ENCODE measurements at regions not wholly inside any gene's neighbourhood (a gene's known extent, or its start where the extent isn't known, plus 50 kb on each side); places are given as distances from the start of the nearest gene placed in this dataset.

DNA sequence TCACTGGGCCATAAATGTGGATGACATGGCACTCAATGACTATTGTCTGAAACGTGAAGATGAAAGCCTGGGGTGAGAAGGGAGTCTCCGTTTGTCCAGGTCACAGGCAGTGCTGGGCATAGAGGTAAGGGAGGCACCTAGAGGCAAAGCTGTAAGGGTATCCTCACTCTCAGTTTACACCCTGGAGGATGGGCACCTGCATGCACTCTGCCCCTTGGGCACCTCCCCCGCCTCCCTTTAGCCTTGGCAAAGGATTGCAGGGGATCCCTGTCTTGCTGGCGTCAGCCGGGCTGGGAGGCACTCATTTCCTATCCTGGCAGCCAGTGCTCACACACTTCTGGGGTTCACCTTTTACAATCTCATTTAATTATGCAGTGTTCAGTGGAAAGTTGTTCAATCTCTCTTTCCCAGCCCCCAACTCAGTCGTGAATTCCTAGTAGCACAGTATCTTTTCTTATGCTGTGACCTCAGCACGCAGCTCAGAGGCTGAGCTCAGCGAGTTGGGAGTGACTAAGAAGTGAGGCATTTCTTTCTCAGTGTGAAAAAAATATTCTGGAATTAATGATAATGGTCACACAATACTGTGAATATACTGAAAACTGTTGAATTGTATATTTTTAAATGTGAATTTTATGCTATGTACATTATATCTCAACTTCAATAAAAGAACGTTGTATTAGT lies 866.6 kb downstream of the BRD1 start:
- Histone ChIP-seq H2BK20ac (ENCODE audit: low read depth, low read length) (no peak overlapping the region), H3K4me2 (ENCODE audit: low read depth, low read length) (no peak overlapping the region), H2BK15ac (ENCODE audit: low read depth, low read length) (no peak overlapping the region), H3K18ac (ENCODE audit: low read depth, low read length) (no peak overlapping the region), H3K9me3 (ENCODE audit: control insufficient read depth, insufficient read depth, low read length) (peaks cover 38% of the 10 kb centered on the region), H3K9ac (ENCODE audit: low read depth, low read length) (no peak overlapping the region), H4K5ac (ENCODE audit: low read depth, low read length) (no peak overlapping the region), H3K27me3 (ENCODE audit: control insufficient read depth, insufficient read depth, low read length) (no peaks in the 10 kb centered on the region), H2AK5ac (ENCODE audit: low read depth, low read length) (no peak overlapping the region), H3K36me3 (ENCODE audit: control insufficient read depth, insufficient read depth, low read length) (no peaks in the 10 kb centered on the region), H3K4me1 (ENCODE audit: control insufficient read depth, insufficient read depth, low read length) (no peaks in the 10 kb centered on the region), H4K8ac (ENCODE audit: low read depth in 2 of 2, low read length in 2 of 2) (no peak overlapping the region), H2AK9ac (replicated peaks; ENCODE audit: low read depth, low read length, poor library complexity) (no peak overlapping the region), H4K20me1 (ENCODE audit: insufficient read depth, low read length) (no peaks in the 10 kb centered on the region), H3K23ac (ENCODE audit: low read depth, low read length) (no peak overlapping the region), H2BK120ac (ENCODE audit: low read depth, low read length) (no peak overlapping the region), H3K79me1 (ENCODE audit: low read depth in 1 of 2, low read length in 2 of 2) (no peaks in the 10 kb centered on the region), H3K4me3 (ENCODE audit: insufficient read depth, low read depth, low read length) (no peak overlapping the region), H2AFZ (replicated peaks; ENCODE audit: low read length, poor library complexity) (no peak overlapping the region), H3K14ac (replicated peaks; ENCODE audit: low read depth, low read length) (no peak overlapping the region), H3K27ac (ENCODE audit: insufficient read depth, low read length) (no peak overlapping the region), H3K4ac (ENCODE audit: low read depth, low read length) (no peak overlapping the region), H4K91ac (ENCODE audit: insufficient read depth, low read depth, low read length) (no peak overlapping the region), H3K56ac (ENCODE audit: extremely low read depth, insufficient read depth, low read length) (no peak overlapping the region), H3K9me1 (ENCODE audit: insufficient read depth, low read length) (no peaks in the 10 kb centered on the region), H2BK5ac (ENCODE audit: low read depth, low read length, poor library complexity, severe bottlenecking) (no peak overlapping the region)
- dilution Hi-C loops (cut with HindIII; ENCODE audit: low sequenced_read_pairs, unreplicated experiment): no loop called here
- ChIA-PET POLR2A (ENCODE audit: unreplicated experiment) (no interaction called here), CTCF (no interaction called here)
- 0% methylated on average over 1 of the region's 9 CpGs; no CpG with 5 or more reads in 1 of the 2 experiments for WGBS, 2 experiments (ENCODE audit: extremely low coverage in 2 of 2, insufficient read length in 1 of 2)
- no TSS peak for BruUV-seq (replicated peaks)
- ATAC-seq (ENCODE audit: low read depth): no peak
- intact Hi-C loops (cut with micrococcal nuclease): no loop called here
- in situ Hi-C loops (cut with MboI; ENCODE audit: low sequenced_read_pairs): no loop called here
- TF ChIP-seq MAFK (IDR thresholded peaks at IDR 0.05; ENCODE audit: low read depth, low read length): no peak
- TF ChIP-seq CTCF (conservative IDR thresholded peaks at IDR 0.05; ENCODE audit: low read depth, low read length): no peak
- no peak for TF ChIP-seq MXI1 (IDR thresholded peaks at IDR 0.05; ENCODE audit: borderline replicate concordance, low read depth, low read length)
- no peak for TF ChIP-seq SMC3 (IDR thresholded peaks at IDR 0.05; ENCODE audit: low read depth, low read length)
- no peak for TF ChIP-seq RAD21 (IDR thresholded peaks at IDR 0.05; ENCODE audit: low read length)
- no peak for TF ChIP-seq FOS (IDR thresholded peaks at IDR 0.05; ENCODE audit: low read depth, low read length)
- no peak for TF ChIP-seq CEBPB (IDR thresholded peaks at IDR 0.05; ENCODE audit: low read depth, low read length)
- TF ChIP-seq MAZ (IDR thresholded peaks at IDR 0.05; ENCODE audit: borderline replicate concordance, low read depth, low read length): no peak
- no peak for TF ChIP-seq CHD1 (IDR thresholded peaks at IDR 0.05; ENCODE audit: low read depth, low read length)
- no peak for TF ChIP-seq USF2 (IDR thresholded peaks at IDR 0.05; ENCODE audit: low read depth, low read length)
- no peak for TF ChIP-seq ELK1 (IDR thresholded peaks at IDR 0.05; ENCODE audit: borderline replicate concordance, low read depth, low read length)
- TF ChIP-seq NFE2L2 (IDR thresholded peaks at IDR 0.05; ENCODE audit: low read depth, low read length): no peak
- TF ChIP-seq POLR2A (IDR thresholded peaks at IDR 0.05; ENCODE audit: low read depth, low read length): no peak
- no peak for TF ChIP-seq RCOR1 (IDR thresholded peaks at IDR 0.05; ENCODE audit: insufficient replicate concordance, low read length)
- TF ChIP-seq RFX5 (IDR thresholded peaks at IDR 0.05; ENCODE audit: low read depth, low read length): no peak
- no peak for TF ChIP-seq BHLHE40 (IDR thresholded peaks at IDR 0.05; ENCODE audit: low read depth, low read length)
- DNase-seq: no peak

Measured in IMR-90 (cell line).